ENCODE measurements at regions not wholly inside any gene's neighbourhood (a gene's known extent, or its start where the extent isn't known, plus 50 kb on each side); places are given as distances from the start of the nearest gene placed in this dataset.

GRCh38 chr11:119828006-119828405 lies 99.0 kb upstream of the NECTIN1 start:
- no peak overlapping the region for H3K4me3 ChIP-seq (ENCODE audit: low read depth, low read length)
- TF ChIP-seq CTCF (IDR thresholded peaks at IDR 0.05; ENCODE audit: insufficient read depth, low read length, missing control alignments): no peak
- POLR2A ChIA-PET: no interaction called here
- DNase-seq (ENCODE audit: low read depth, low spot score): no peak
- CTCF ChIA-PET: no interaction called here

- no peak overlapping the region for H3K4me3 ChIP-seq (ENCODE audit: low read depth, low read length)
- POLR2A ChIA-PET: no interaction called here
- CTCF ChIA-PET: no interaction called here
- TF ChIP-seq CTCF (IDR thresholded peaks at IDR 0.05; ENCODE audit: insufficient read depth, low read length, missing control alignments): no peak
- no peak for DNase-seq (ENCODE audit: low read depth, low spot score)
Measured at GRCh38 chr11:119827113-119827512, 98.1 kb upstream of the NECTIN1 start.

- no peak for DNase-seq (ENCODE audit: low read depth, low spot score)
- ChIA-PET CTCF (no interaction called here), POLR2A (no interaction called here)
- TF ChIP-seq CTCF (IDR thresholded peaks at IDR 0.05; ENCODE audit: insufficient read depth, low read length, missing control alignments): no peak
- no peak overlapping the region for H3K4me3 ChIP-seq (ENCODE audit: low read depth, low read length)
Measured at GRCh38 chr11:119823077-119823476, 94.1 kb upstream of the NECTIN1 start.

GRCh38 chr11:119816660-119817059 lies 87.7 kb upstream of the NECTIN1 start:
- no peak for DNase-seq (ENCODE audit: low read depth, low spot score)
- POLR2A ChIA-PET: no interaction called here
- no peak overlapping the region for H3K4me3 ChIP-seq (ENCODE audit: low read depth, low read length)
- no peak for TF ChIP-seq CTCF (IDR thresholded peaks at IDR 0.05; ENCODE audit: insufficient read depth, low read length, missing control alignments)
- CTCF ChIA-PET: no interaction called here

GRCh38 chr11:119814766-119815165 lies 85.8 kb upstream of the NECTIN1 start:
- no peak for DNase-seq (ENCODE audit: low read depth, low spot score)
- POLR2A ChIA-PET: no interaction called here
- no peak for TF ChIP-seq CTCF (IDR thresholded peaks at IDR 0.05; ENCODE audit: insufficient read depth, low read length, missing control alignments)
- no peak overlapping the region for H3K4me3 ChIP-seq (ENCODE audit: low read depth, low read length)
- CTCF ChIA-PET: no interaction called here

- ChIA-PET CTCF (no interaction called here), POLR2A (no interaction called here)
- no peak for DNase-seq (ENCODE audit: low read depth, low spot score)
- no peak for TF ChIP-seq CTCF (IDR thresholded peaks at IDR 0.05; ENCODE audit: insufficient read depth, low read length, missing control alignments)
- no peak overlapping the region for H3K4me3 ChIP-seq (ENCODE audit: low read depth, low read length)
Measured at GRCh38 chr11:119810478-119811232, 81.7 kb upstream of the NECTIN1 start.
